OCI-LY1 (cell line): ENCODE measurements at regions not wholly inside any gene's neighbourhood (a gene's known extent, or its start where the extent isn't known, plus 50 kb on each side); places are given as distances from the start of the nearest gene placed in this dataset.

ENCODE experiments used
- EZH2 ChIP-seq: fragments of 200-600 bp; sonication (generic), shearing (Covaris generic); IDR thresholded peaks from 2 replicates; pipeline ENCODE4 v1.8.0; 2017; ENCODE audit warnings: borderline replicate concordance, mixed run types, mild to moderate bottlenecking, antibody characterized with exemption, low read length, moderate library complexity, mixed read lengths
- TF ChIP-seq, protein P1 (sequence below): fragments of 200-600 bp; sonication (generic), shearing (Covaris generic); IDR thresholded peaks from 2 replicates; pipeline ENCODE4 v1.5.1; 2017; ENCODE audit warnings: mild to moderate bottlenecking, antibody characterized with exemption, low read length, moderate library complexity, mixed read lengths

DNA sequence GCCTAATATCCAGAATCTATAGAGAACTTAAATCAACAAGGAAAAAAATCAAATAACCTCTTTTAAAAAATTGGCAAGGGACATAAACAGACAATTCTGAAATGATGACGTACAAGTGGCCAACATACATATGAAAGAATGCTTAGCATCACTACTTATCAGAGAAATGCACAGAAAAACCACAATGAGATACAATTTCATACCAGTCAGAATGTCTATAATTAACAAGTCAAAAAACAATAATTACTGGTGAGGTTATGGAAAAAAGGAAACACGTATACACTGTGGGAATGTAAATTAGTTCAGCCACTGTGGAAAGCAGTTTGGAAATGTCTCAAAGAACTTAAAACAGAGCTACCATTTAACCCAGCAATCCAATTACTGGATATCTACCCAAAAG lies 1192.0 kb downstream of the CDH12 start:
- TF ChIP-seq EZH2 = no peak
- TF ChIP-seq, protein P1, sequence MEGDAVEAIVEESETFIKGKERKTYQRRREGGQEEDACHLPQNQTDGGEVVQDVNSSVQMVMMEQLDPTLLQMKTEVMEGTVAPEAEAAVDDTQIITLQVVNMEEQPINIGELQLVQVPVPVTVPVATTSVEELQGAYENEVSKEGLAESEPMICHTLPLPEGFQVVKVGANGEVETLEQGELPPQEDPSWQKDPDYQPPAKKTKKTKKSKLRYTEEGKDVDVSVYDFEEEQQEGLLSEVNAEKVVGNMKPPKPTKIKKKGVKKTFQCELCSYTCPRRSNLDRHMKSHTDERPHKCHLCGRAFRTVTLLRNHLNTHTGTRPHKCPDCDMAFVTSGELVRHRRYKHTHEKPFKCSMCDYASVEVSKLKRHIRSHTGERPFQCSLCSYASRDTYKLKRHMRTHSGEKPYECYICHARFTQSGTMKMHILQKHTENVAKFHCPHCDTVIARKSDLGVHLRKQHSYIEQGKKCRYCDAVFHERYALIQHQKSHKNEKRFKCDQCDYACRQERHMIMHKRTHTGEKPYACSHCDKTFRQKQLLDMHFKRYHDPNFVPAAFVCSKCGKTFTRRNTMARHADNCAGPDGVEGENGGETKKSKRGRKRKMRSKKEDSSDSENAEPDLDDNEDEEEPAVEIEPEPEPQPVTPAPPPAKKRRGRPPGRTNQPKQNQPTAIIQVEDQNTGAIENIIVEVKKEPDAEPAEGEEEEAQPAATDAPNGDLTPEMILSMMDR = no peak
